ENCODE measurements at regions not wholly inside any gene's neighbourhood (a gene's known extent, or its start where the extent isn't known, plus 50 kb on each side); places are given as distances from the start of the nearest gene placed in this dataset.

DNA sequence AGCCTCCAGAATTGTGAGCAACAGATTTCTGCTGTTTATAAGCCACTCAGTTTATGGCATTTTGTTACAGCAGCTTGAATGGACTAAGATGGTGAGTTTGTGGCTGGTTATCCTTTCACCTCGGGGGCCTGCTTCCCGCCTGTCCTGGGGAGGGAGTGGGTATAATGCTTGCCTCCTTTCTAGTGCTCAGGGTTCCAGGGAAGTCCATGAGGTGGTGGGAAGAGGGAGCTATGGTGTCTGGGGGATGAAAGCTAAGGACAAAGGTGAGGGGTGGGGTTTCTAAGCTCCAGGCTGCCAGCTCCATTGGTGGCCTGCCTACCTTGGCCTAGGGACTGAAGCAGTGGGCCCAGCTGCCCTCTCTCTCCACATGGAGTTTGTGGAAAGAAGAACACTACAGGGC, 50.2 kb upstream of the SDK2 start:
- FAIRE-seq: no peak

- FAIRE-seq: no peak
Measured at GRCh38 chr17:73695035-73695738, 50.9 kb upstream of the SDK2 start.

DNA sequence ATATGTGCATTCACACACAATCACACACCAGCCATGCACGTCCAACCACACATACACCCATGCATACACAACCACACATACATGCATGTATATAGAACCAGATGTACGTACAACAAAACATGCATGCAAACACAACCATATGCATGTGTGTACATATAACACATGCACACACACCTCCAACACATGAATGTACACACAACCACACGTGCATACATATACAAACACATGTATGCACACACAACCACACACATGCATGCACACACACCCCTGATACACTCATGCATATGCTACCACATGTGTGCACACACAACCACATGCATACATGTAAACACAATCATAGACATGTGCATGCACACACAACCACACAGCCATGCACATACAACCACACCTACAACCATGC, 52.0 kb upstream of the SDK2 start:
- FAIRE-seq: no peak

DNA sequence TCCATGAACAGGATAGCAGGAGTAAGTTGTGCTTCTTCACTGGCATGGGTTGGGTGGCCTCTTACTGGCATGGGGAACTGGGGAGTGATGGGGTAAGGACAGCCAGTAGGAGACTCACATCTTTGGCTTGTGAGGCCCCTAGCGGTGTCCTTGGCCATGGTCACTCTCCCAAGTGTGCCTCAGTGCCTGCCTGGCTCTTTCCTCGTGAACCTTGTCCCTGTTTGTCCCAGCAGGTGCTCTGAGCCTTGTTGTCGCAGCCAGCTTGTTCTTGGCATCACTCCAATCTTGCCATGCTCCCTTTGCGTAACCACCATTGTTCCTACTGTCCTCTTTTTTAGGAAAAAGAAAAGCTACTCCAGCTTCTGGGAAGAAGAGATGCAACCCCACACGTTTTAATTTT, 53.6 kb upstream of the SDK2 start:
- FAIRE-seq: no peak

DNA sequence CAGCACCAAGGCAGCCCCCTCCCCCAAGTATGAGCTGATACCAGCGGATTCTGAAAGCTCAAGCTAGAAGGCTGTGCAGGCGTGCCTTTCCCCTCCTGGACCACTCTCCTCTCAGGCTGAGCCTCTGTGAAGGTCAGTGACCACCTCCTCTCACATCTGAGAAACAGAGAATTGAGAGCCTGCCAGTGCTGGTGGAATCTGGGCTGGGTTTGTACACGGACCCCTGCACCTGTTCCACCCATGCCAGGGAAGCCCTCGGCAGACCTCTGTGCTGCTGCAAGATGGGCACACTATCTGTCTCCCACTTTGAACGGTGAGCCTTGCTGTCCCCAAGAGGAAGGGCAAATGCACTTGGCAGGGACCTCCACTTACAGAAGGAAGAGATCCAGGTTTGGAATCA, 54.7 kb upstream of the SDK2 start:
- FAIRE-seq: no peak

- no peak for FAIRE-seq
Measured at GRCh38 chr17:73701701-73702100, 57.5 kb upstream of the SDK2 start.

GRCh38 chr17:73703192-73703591, 58.9 kb upstream of the SDK2 start:
- FAIRE-seq: no peak

DNA sequence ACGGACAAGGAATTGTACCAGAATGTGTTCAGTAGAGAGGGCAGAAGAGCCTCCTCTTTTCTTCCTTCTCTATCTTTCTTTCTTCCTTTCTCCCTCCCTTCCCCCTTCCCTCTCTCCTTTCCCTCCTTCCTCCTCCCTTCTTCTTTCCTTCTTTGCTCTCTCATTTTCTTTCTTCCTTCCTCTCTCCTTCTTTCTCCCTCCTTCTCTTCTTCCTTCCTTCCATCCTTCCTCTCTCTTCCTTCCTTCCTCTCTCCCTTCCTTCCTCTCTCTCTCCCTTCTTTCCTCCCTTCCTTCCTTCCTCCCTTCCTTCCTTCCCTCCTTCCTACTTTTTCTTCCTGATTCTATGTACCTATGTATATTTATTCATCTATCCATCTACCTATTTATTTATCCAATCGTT, 59.7 kb upstream of the SDK2 start:
- FAIRE-seq: no peak

- peak; percentile 91 for FAIRE-seq
Measured at GRCh38 chr17:73705594-73705993, 61.3 kb upstream of the SDK2 start.

DNA sequence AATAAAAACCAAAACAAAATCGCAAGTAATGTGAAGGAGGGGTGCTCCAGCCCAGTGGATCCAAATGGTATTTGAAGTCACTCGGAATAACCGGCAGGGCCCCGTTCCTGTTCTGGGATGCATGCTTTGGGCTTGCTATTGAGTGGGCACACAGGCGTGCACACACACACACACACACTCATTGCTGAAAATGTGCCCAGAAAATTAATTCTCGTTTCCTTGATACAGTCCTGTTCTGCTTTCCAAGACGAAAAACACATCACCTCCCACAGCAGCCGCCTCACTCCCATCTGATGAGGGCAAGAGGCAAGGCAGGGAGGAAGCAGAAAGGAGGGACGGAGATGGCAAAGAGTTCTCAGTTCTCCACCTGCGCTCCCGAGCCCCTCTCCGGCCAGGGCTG, 62.2 kb upstream of the SDK2 start:
- FAIRE-seq: no peak

DNA sequence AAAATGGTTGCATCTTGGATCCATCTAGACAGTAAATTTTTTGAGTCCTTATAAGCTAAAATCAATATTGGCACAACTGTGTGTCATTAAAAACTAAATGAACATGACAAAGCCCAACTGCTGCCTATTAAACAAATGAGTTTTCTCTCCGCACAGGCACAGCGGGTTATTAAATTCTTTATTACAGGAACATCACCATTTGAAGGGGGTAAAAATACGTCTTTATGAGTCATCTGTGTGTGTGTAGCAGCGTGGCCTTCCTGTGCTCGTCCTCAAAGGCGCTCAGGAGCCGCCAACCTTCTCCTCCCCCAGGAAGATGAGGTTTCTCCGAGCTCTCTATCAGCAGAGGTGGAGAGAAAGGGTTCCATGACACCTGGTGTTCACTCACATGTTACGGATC, 62.6 kb upstream of the SDK2 start:
- peak; percentile 30 for FAIRE-seq

- no peak for FAIRE-seq
Measured at GRCh38 chr17:73707358-73707757, 63.1 kb upstream of the SDK2 start.

DNA sequence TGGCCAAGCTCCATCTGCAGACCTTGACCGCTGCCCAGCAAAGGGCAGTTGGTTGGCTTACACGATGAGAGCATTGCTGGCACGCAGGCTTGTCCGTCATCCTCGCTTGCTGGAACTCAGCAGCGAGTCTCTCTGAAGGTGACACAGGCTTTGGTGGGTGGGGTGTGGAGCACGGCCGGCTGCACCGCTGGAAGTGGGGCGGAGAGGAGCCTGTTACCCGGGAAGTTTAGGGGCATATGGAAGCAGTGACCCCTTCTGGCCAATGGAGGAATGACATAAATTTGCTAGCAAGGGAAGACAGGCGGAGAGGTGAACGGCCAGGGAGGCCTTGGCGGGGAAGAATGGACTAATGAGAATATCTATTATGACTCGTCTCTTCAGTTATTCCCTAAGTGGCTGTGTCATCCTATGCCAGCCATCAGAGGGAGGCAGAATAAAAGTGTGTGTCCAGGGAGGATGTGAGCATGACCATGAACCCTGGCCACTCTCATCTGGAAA, 65.9 kb upstream of the SDK2 start:
- FAIRE-seq: no peak

DNA sequence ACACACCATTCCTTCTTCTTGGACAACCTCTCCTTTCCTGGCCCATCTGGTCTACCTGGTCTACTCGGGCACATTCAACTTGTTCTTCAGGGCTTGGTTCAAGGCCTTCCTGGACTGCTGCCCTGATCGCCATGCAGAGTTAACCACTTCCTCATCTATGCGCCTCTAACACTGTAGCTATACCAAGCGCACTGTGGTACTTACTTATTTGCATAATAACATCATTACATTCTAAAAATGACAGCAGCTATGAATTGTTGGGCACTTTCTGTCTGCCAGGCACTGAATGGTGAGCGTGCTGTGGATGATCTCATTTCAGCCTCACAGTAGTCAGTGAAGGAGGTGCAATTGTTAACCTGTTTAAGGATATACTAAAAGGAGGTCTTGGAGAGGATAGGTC, 66.9 kb upstream of the SDK2 start:
- no peak for FAIRE-seq

GRCh38 chr17:73711916-73712315, 67.7 kb upstream of the SDK2 start:
- no peak for FAIRE-seq

DNA sequence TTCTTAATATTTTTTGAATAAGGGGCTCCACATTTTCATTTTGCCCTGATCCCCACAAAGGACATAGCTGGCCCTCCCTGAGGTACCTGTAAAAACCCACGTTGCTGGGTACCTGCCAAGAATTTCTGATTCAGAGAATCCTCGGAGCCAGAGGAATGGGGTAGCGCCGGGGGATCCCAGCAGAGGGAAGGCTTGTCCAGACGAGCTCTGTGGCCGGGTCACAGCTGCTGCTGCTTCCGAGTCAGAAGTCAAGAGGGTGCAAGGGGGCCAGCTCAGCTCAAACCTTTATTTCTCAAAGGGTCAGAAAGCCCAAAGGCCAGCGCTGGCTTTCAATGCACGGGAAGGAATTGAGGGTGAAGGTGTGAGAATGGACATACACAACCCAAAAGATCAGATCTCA, 68.9 kb upstream of the SDK2 start:
- no peak for FAIRE-seq

GRCh38 chr17:73715769-73716168, 71.5 kb upstream of the SDK2 start:
- FAIRE-seq: no peak

- FAIRE-seq: no peak
Measured at GRCh38 chr17:73717690-73718089, 73.4 kb upstream of the SDK2 start.

- no peak for FAIRE-seq
Measured at GRCh38 chr17:73718362-73718761, 74.1 kb upstream of the SDK2 start.

DNA sequence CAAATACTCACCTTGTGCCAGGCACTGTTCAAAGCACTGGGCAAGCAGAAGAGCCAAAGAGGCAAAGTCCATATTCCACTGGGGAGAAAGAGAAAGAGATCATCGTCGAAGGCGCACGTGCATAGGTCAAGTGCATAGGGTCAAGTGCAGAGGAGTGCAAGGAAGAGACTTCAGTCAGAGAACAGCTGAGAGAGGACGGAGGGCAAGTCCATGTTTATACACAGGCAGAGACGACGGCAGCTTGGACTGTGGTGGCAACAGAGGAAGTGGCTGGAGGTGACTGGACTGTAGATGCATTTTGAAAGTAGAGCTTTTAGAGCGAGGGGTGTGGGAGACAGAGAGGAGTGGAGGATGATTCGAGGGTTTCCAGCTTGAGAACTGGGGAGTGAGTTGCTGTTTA, 74.7 kb upstream of the SDK2 start:
- FAIRE-seq: no peak

DNA sequence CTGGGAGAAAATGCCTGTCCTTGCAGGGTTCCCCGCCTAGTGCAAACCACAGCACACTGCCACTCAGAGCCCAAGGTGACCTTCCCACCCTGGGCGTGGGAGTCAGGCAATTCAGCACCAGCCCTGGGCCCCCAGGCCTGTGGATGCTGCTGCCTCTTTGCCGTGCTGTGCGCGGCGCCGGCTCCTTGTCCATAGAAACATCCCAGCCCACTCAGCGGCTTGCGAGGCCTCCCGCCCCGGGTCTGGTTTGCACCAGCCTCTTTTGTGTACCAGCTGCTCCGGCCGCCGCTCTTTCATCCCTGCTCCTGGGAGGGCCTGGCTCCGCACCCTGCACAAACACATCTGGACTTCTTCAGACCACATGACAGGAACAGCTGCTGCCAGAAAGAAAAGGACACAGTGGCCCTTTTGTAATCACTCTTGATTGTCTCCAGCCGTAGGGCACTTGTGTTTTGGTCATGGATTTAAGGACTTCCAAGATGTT, 75.4 kb upstream of the SDK2 start:
- FAIRE-seq: no peak

DNA sequence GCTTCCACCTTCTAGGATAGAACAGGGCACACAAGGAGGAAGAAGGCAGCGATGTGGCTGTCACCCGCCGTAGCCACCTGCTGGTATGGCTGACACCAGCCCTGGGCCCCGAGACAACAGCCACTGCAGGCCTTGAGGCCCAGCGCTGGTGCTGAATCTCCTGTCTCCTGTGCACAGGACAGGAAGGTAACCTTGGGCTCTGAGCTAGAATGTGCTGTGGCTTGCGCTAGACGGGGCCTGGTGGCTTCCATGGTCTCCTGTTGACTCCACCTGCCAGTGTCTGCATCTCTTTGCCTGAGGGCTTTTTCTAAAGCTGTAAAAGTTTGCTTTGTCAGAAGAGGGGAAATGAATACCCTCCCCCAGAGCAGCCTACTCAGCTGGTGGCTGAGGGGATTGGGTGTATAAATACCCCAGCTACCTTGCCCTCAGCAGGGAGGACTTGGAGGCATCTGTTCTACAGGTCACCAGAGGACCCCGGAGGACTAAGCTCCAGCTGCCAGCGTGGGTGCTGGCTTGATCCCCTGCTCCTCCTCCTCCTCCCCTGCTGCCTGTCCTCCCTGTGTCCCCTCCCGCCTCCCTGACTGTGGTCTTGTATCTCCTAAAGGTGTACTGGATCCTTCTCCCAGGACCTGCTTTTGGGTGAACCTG, 76.1 kb upstream of the SDK2 start:
- FAIRE-seq: no peak

- FAIRE-seq: no peak
Measured at GRCh38 chr17:73722165-73722564, 77.9 kb upstream of the SDK2 start.

- no peak for FAIRE-seq
Measured at GRCh38 chr17:73723317-73723716, 79.1 kb upstream of the SDK2 start.

GRCh38 chr17:73724341-73724740, 80.1 kb upstream of the SDK2 start:
- no peak for FAIRE-seq

Data from islet of Langerhans (tissue), 1 donor.